DND-41 (cell line): ENCODE measurements at regions not wholly inside any gene's neighbourhood (a gene's known extent, or its start where the extent isn't known, plus 50 kb on each side); places are given as distances from the start of the nearest gene placed in this dataset.

Experiments used
- ATAC-seq: fragments of 200-7000 bp; cut with Tn5 transposase; 3 replicates; pipeline ENCODE4 v1.9.1; 2021; ENCODE audit warnings: low read depth; ENCODE audit not compliant: insufficient read depth
- DNase-seq: peaks from one replicate; pipeline ENCODE4 v3.0.0-alpha.2; 2020
- H2AFZ ChIP-seq: 2 replicates; pipeline ENCODE4 v1.6.0; 2012; ENCODE audit warnings: low read depth, low read length
- H3K27ac ChIP-seq: 2 replicates; pipeline ENCODE4 v1.5.1; 2012; ENCODE audit warnings: low read length, inconsistent platforms
- H3K27me3 ChIP-seq: fragments of 200-600 bp; sonication (generic); 2 replicates; pipeline ENCODE4 v1.6.0; 2012; ENCODE audit warnings: low read length, mild to moderate bottlenecking, inconsistent platforms; ENCODE audit not compliant: insufficient read depth, poor library complexity
- H3K36me3 ChIP-seq: 2 replicates; pipeline ENCODE4 v1.5.1; 2012; ENCODE audit warnings: low read length, inconsistent platforms; ENCODE audit not compliant: insufficient read depth
- H3K4me1 ChIP-seq: 2 replicates; pipeline ENCODE4 v1.5.1; 2012; ENCODE audit warnings: mild to moderate bottlenecking, low read length; ENCODE audit not compliant: insufficient read depth
- H3K4me2 ChIP-seq: 2 replicates; pipeline ENCODE4 v1.6.0; 2012; ENCODE audit warnings: mild to moderate bottlenecking, moderate library complexity, low read length, inconsistent platforms; ENCODE audit not compliant: insufficient read depth
- H3K4me3 ChIP-seq, 2 experiments: fragments of 200-600 bp in 1 of 2; shearing (Covaris generic) in 1 of 2; 2 replicates each; pipeline ENCODE4 v1.5.1; 2012 to 2016; ENCODE audit warnings: inconsistent platforms in 2 of 2, low read length in 2 of 2, mild to moderate bottlenecking in 2 of 2, low read depth in 1 of 2, moderate library complexity in 1 of 2
- H3K79me2 ChIP-seq: 2 replicates; pipeline ENCODE4 v1.6.0; 2012; ENCODE audit warnings: low read length, inconsistent platforms; ENCODE audit not compliant: insufficient read depth
- H3K9ac ChIP-seq: 2 replicates; pipeline ENCODE4 v1.6.0; 2012; ENCODE audit warnings: low read depth, mild to moderate bottlenecking, inconsistent platforms, low read length, moderate library complexity
- H3K9me3 ChIP-seq: 2 replicates; pipeline ENCODE4 v1.5.1; 2012; ENCODE audit warnings: low read length, moderate library complexity, mild to moderate bottlenecking, inconsistent platforms; ENCODE audit not compliant: insufficient read depth, severe bottlenecking
- H4K20me1 ChIP-seq: 2 replicates; pipeline ENCODE4 v1.6.0; 2012; ENCODE audit warnings: low read length; ENCODE audit not compliant: insufficient read depth
- CTCF ChIP-seq: IDR thresholded peaks from 2 replicates; pipeline ENCODE4 v1.5.1; 2012; ENCODE audit warnings: borderline replicate concordance, low read length, moderate library complexity, mild to moderate bottlenecking; ENCODE audit not compliant: poor library complexity, severe bottlenecking; ENCODE audit errors: extremely low read depth
- EZH2 ChIP-seq: IDR thresholded peaks from 3 replicates; pipeline ENCODE4 v1.6.1; 2012; ENCODE audit warnings: borderline replicate concordance, low read depth, mild to moderate bottlenecking, moderate library complexity, low read length, inconsistent platforms; ENCODE audit not compliant: severe bottlenecking

GRCh38 chr4:144340931-144341330 lies 200.4 kb upstream of the GYPA start:
- Histone ChIP-seq H3K27ac (no peak overlapping the region), H3K4me1 (peaks cover 35% of the 10 kb centered on the region), H3K27me3 (no peaks in the 10 kb centered on the region), H2AFZ (no peak overlapping the region), H3K36me3 (no peaks in the 10 kb centered on the region), H3K9me3 (no peaks in the 10 kb centered on the region), H4K20me1 (no peaks in the 10 kb centered on the region), H3K9ac (no peak overlapping the region), H3K4me2 (no peak overlapping the region), H3K79me2 (no peaks in the 10 kb centered on the region), H3K4me3 (no peak overlapping the region)
- ATAC-seq (no peak), DNase-seq (no peak)
- TF ChIP-seq EZH2 (no peak), CTCF (no peak)

GRCh38 chr4:144342949-144343760 lies 202.6 kb upstream of the GYPA start:
- no peaks in the 10 kb centered on the region for H3K9me3 ChIP-seq
- DNase-seq: no peak
- no peaks in the 10 kb centered on the region for H4K20me1 ChIP-seq
- H3K79me2 ChIP-seq: no peaks in the 10 kb centered on the region
- no peak overlapping the region for H3K4me2 ChIP-seq
- ATAC-seq: no peak
- no peak overlapping the region for H3K27ac ChIP-seq
- no peaks in the 10 kb centered on the region for H3K36me3 ChIP-seq
- no peaks in the 10 kb centered on the region for H3K27me3 ChIP-seq
- no peak for TF ChIP-seq CTCF
- no peak for TF ChIP-seq EZH2
- H3K4me3 ChIP-seq: no peak overlapping the region
- H3K9ac ChIP-seq: no peak overlapping the region
- peaks cover 16% of the 10 kb centered on the region for H3K4me1 ChIP-seq
- no peak overlapping the region for H2AFZ ChIP-seq

GRCh38 chr4:144347121-144347520 lies 206.6 kb upstream of the GYPA start:
- no peaks in the 10 kb centered on the region for H3K79me2 ChIP-seq
- no peak for ATAC-seq
- no peaks in the 10 kb centered on the region for H3K36me3 ChIP-seq
- no peak overlapping the region for H3K9ac ChIP-seq
- no peaks in the 10 kb centered on the region for H3K4me1 ChIP-seq
- H3K27me3 ChIP-seq: no peaks in the 10 kb centered on the region
- DNase-seq: no peak
- H4K20me1 ChIP-seq: no peaks in the 10 kb centered on the region
- H3K4me2 ChIP-seq: no peak overlapping the region
- H3K27ac ChIP-seq: no peak overlapping the region
- H2AFZ ChIP-seq: no peak overlapping the region
- no peaks in the 10 kb centered on the region for H3K9me3 ChIP-seq
- TF ChIP-seq CTCF (no peak), EZH2 (no peak)
- no peak overlapping the region for H3K4me3 ChIP-seq
